H1 (cell line): ENCODE measurements at regions not wholly inside any gene's neighbourhood (a gene's known extent, or its start where the extent isn't known, plus 50 kb on each side); places are given as distances from the start of the nearest gene placed in this dataset.
"Not testable (repeated sequence)": the region's sequence is repeated elsewhere in the genome, so short reads cannot be mapped to it uniquely, and the experiment has no call there.

Experiments
- CEBPB ChIP-seq: IDR thresholded peaks from 2 replicates; pipeline ENCODE4 v1.6.1; 2012; ENCODE audit warnings: low read depth, low read length
- CTCF ChIP-seq, 3 experiments: IDR thresholded peaks; 1 replicate in 2 of 3; 2 replicates in 1 of 3; pipeline versions ENCODE4 v1.5.1 to v1.6.1; 2011; ENCODE audit warnings: low read length in 3 of 3, mild to moderate bottlenecking in 3 of 3, inconsistent platforms in 2 of 3, low read depth in 1 of 3, moderate library complexity in 1 of 3; ENCODE audit not compliant: insufficient read depth in 1 of 3; ENCODE audit errors: control extremely low read depth in 1 of 3
- KDM5A ChIP-seq: fragments of 200-600 bp; IDR thresholded peaks from 2 replicates; pipeline ENCODE4 v1.7.1; 2012; ENCODE audit warnings: mild to moderate bottlenecking, low read length, inconsistent platforms, mixed read lengths
- NRF1 ChIP-seq: IDR thresholded peaks from 2 replicates; pipeline ENCODE4 v1.6.1; 2011; ENCODE audit warnings: mild to moderate bottlenecking, low read depth, low read length, improper control_type of control experiment
- SP4 ChIP-seq: IDR thresholded peaks from 2 replicates; pipeline ENCODE4 v1.6.1; 2012; ENCODE audit warnings: low read length, inconsistent platforms

GRCh38 chrY:18423970-18424608, 122.4 kb upstream of the HSFY1 start:
- TF ChIP-seq KDM5A; SP4; NRF1; CTCF (IDR thresholded peaks at IDR 0.05; ENCODE audit: control extremely low read depth in 1 of 3, insufficient read depth in 1 of 3, low read depth in 1 of 3, low read length in 3 of 3); CEBPB: not testable (repeated sequence)
